ENCODE measurements at regions not wholly inside any gene's neighbourhood (a gene's known extent, or its start where the extent isn't known, plus 50 kb on each side); places are given as distances from the start of the nearest gene placed in this dataset.

GRCh38 chr22:22076361-22076760 lies 93.8 kb upstream of the TOP3B start:
- TF ChIP-seq CTCF (IDR thresholded peaks at IDR 0.05) (no peak), POLR2A (IDR thresholded peaks at IDR 0.05) (no peak)

All from sigmoid colon (tissue), 3 donors.